HG02885 (cell line): ENCODE measurements at regions not wholly inside any gene's neighbourhood (a gene's known extent, or its start where the extent isn't known, plus 50 kb on each side); places are given as distances from the start of the nearest gene placed in this dataset.
"Not testable (repeated sequence)": the region's sequence is repeated elsewhere in the genome, so short reads cannot be mapped to it uniquely, and the experiment has no call there.

Source experiments
- ATAC-seq: cut with Tn5 transposase; IDR thresholded peaks from one replicate; pipeline ENCODE4 v1.9.1; 2021; ENCODE audit warnings: mild to moderate bottlenecking; ENCODE audit not compliant: unreplicated experiment, poor library complexity

- ATAC-seq, result not testable (repeated sequence)
These were observed 270.4 kb upstream of the PLCXD1 start for GRCh38 chrX:10469-11458.

- ATAC-seq, result peak; percentile 73
These were observed 267.2 kb upstream of the PLCXD1 start for GRCh38 chrX:13821-14443.

- ATAC-seq, result peak; percentile 29
These were observed 266.7 kb upstream of the PLCXD1 start for GRCh38 chrX:14452-14851.

GRCh38 chrX:18768-19454 is 262.3 kb upstream of the PLCXD1 start:
- peak; percentile 86 for ATAC-seq

GRCh38 chrX:19455-19827 is 261.7 kb upstream of the PLCXD1 start:
- ATAC-seq, result peak; percentile 24

- ATAC-seq, result peak; percentile 40
These were observed 261.1 kb upstream of the PLCXD1 start for GRCh38 chrX:19912-20571.

GRCh38 chrX:24139-24538 is 257.0 kb upstream of the PLCXD1 start:
- ATAC-seq, result not testable (repeated sequence)
